DOHH2 (cell line): ENCODE measurements at regions not wholly inside any gene's neighbourhood (a gene's known extent, or its start where the extent isn't known, plus 50 kb on each side); places are given as distances from the start of the nearest gene placed in this dataset.

Source experiments
- H3F3A ChIP-seq: fragments of 200-600 bp; sonication (generic), shearing (Covaris generic); 2 replicates; pipeline ENCODE4 v1.6.0; 2016; ENCODE audit warnings: antibody characterized with exemption, mild to moderate bottlenecking; ENCODE audit not compliant: control insufficient read depth, insufficient read depth
- H3K27ac ChIP-seq: fragments of 200-600 bp; sonication (generic); 2 replicates; pipeline ENCODE4 v1.5.1; 2014; ENCODE audit warnings: low read depth, mild to moderate bottlenecking, low read length, moderate library complexity
- H3K27me3 ChIP-seq: fragments of 200-600 bp; sonication (generic); 2 replicates; pipeline ENCODE4 v1.6.1; 2014; ENCODE audit warnings: mild to moderate bottlenecking, low read length, mixed read lengths; ENCODE audit not compliant: control insufficient read depth
- H3K36me3 ChIP-seq: fragments of 200-600 bp; sonication (generic); 2 replicates; pipeline ENCODE4 v1.6.1; 2014; ENCODE audit warnings: mild to moderate bottlenecking, low read length, moderate library complexity, mixed read lengths; ENCODE audit not compliant: control insufficient read depth
- H3K4me1 ChIP-seq: fragments of 200-600 bp; sonication (generic); 2 replicates; pipeline ENCODE4 v1.6.1; 2014; ENCODE audit warnings: mild to moderate bottlenecking, low read length, mixed read lengths; ENCODE audit not compliant: control insufficient read depth
- H3K4me2 ChIP-seq: fragments of 200-600 bp; sonication (generic); 2 replicates; pipeline ENCODE4 v1.6.0; 2014; ENCODE audit warnings: mild to moderate bottlenecking, low read length, moderate library complexity
- H3K4me3 ChIP-seq: fragments of 200-600 bp; sonication (generic); 2 replicates; pipeline ENCODE4 v1.5.1; 2014; ENCODE audit warnings: mild to moderate bottlenecking, low read length, mixed read lengths
- H3K79me2 ChIP-seq: fragments of 200-600 bp; sonication (generic); 2 replicates; pipeline ENCODE4 v1.6.1; 2014; ENCODE audit warnings: mild to moderate bottlenecking, low read length, mixed read lengths; ENCODE audit not compliant: control insufficient read depth
- H3K9me2 ChIP-seq: fragments of 200-600 bp; sonication (generic); replicated peaks from 2 replicates; pipeline ENCODE4 v1.6.1; 2014; ENCODE audit warnings: mild to moderate bottlenecking, low read length, mixed read lengths; ENCODE audit not compliant: control insufficient read depth
- H3K9me3 ChIP-seq: fragments of 200-600 bp; sonication (generic); 2 replicates; pipeline ENCODE4 v1.6.1; 2014; ENCODE audit warnings: antibody characterized with exemption, low read length, mixed read lengths; ENCODE audit not compliant: control insufficient read depth, insufficient read depth
- H4K20me1 ChIP-seq: fragments of 200-600 bp; sonication (generic); 2 replicates; pipeline ENCODE4 v1.6.0; 2014; ENCODE audit warnings: low read depth, mild to moderate bottlenecking, antibody characterized with exemption, low read length, moderate library complexity; ENCODE audit not compliant: control insufficient read depth, insufficient read depth
- CTCF ChIP-seq: fragments of 200-600 bp; sonication (generic); IDR thresholded peaks from one replicate; pipeline ENCODE4 v1.5.1; 2014; ENCODE audit warnings: antibody characterized with exemption, mild to moderate bottlenecking, low read depth, low read length; ENCODE audit not compliant: poor library complexity, severe bottlenecking
- EZH2phosphoT487 ChIP-seq: fragments of 200-600 bp; sonication (generic); IDR thresholded peaks from 2 replicates; pipeline ENCODE4 v1.6.1; 2017; ENCODE audit warnings: borderline replicate concordance, mild to moderate bottlenecking, antibody characterized with exemption, low read length, moderate library complexity, mixed read lengths

- Histone ChIP-seq H3K9me2 (no peaks in the 10 kb centered on the region), H3K27ac (no peak overlapping the region)
- TF ChIP-seq CTCF (no peak), EZH2phosphoT487 (no peak)
These were observed 178.0 kb downstream of the ZNF281 start for GRCh38 chr1:200231787-200232231.

GRCh38 chr1:200230671-200231070, 179.2 kb downstream of the ZNF281 start:
- H3K4me1 ChIP-seq: peaks cover 8% of the 10 kb centered on the region
- H3K27me3 ChIP-seq: peaks cover 7% of the 10 kb centered on the region; the same call in 1 of the 2 replicates
- no peaks in the 10 kb centered on the region for H3K9me3 ChIP-seq
- H3K4me3 ChIP-seq: no peak overlapping the region
- no peak overlapping the region for H3K27ac ChIP-seq
- TF ChIP-seq CTCF (no peak), EZH2phosphoT487 (no peak)
- H3F3A ChIP-seq: no peaks in the 10 kb centered on the region
- no peaks in the 10 kb centered on the region for H4K20me1 ChIP-seq
- no peaks in the 10 kb centered on the region for H3K79me2 ChIP-seq
- H3K36me3 ChIP-seq: no peaks in the 10 kb centered on the region
- H3K9me2 ChIP-seq: no peaks in the 10 kb centered on the region
- no peak overlapping the region for H3K4me2 ChIP-seq

More at GRCh38 chr1:200231787-200232231, 178.0 kb downstream of the ZNF281 start:
- Histone ChIP-seq H3K4me3 (no peak overlapping the region), H3K27me3 (peaks cover 7% of the 10 kb centered on the region), H3K9me3 (no peaks in the 10 kb centered on the region), H3K79me2 (no peaks in the 10 kb centered on the region), H3K4me1 (no peaks in the 10 kb centered on the region; the same call in 1 of the 2 replicates), H3F3A (no peaks in the 10 kb centered on the region), H3K4me2 (no peak overlapping the region), H3K36me3 (no peaks in the 10 kb centered on the region), H4K20me1 (no peaks in the 10 kb centered on the region)

- no peak overlapping the region for H3K4me2 ChIP-seq
- TF ChIP-seq EZH2phosphoT487: no peak
- TF ChIP-seq CTCF: no peak
- no peaks in the 10 kb centered on the region for H3K36me3 ChIP-seq
- no peaks in the 10 kb centered on the region for H3K79me2 ChIP-seq
- H3K9me3 ChIP-seq: no peaks in the 10 kb centered on the region
- no peak overlapping the region for H3K4me3 ChIP-seq
- no peak overlapping the region for H3K27ac ChIP-seq
- no peaks in the 10 kb centered on the region for H3K9me2 ChIP-seq
- H3F3A ChIP-seq: no peaks in the 10 kb centered on the region
- no peaks in the 10 kb centered on the region for H4K20me1 ChIP-seq
- peaks cover 8% of the 10 kb centered on the region for H3K4me1 ChIP-seq
- H3K27me3 ChIP-seq: peaks cover 7% of the 10 kb centered on the region; the same call in 1 of the 2 replicates
These were observed 181.3 kb downstream of the ZNF281 start for GRCh38 chr1:200228486-200228885.

GRCh38 chr1:200228081-200228480, 181.8 kb downstream of the ZNF281 start:
- Histone ChIP-seq H3K27ac (no peak overlapping the region), H3K4me1 (peaks cover 8% of the 10 kb centered on the region), H4K20me1 (no peaks in the 10 kb centered on the region), H3K79me2 (no peaks in the 10 kb centered on the region), H3K27me3 (peaks cover 7% of the 10 kb centered on the region; the same call in 1 of the 2 replicates), H3K4me2 (no peak overlapping the region), H3K36me3 (no peaks in the 10 kb centered on the region), H3K9me3 (no peaks in the 10 kb centered on the region), H3F3A (no peaks in the 10 kb centered on the region), H3K4me3 (no peak overlapping the region), H3K9me2 (no peaks in the 10 kb centered on the region)
- TF ChIP-seq CTCF (no peak), EZH2phosphoT487 (no peak)
